ENCODE measurements at regions not wholly inside any gene's neighbourhood (a gene's known extent, or its start where the extent isn't known, plus 50 kb on each side); places are given as distances from the start of the nearest gene placed in this dataset.

DNA sequence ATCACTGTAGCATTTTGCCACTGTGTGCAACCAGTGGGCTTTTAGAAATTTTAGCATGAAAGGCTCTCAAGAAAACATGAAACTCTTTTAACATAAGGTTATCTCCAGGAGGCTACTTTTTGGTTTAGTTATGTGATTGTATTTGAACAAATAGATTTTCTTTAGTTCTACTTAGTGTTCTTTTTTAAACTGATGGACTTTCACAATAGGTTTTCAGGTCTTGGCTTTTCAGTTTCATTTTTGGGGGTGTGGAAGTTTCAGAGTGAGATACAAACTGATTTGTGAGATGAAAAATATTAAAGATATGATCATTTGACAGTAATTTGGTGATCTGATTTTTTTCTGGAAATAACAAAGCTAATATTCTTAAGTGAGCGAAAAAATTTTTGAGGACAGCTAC, 344.1 kb downstream of the PHF14 start:
- no peaks in the 10 kb centered on the region for H3K9me3 ChIP-seq (ENCODE audit: control insufficient read depth in 4 of 4, low read length in 3 of 4)
- WGBS = 93% methylated on average over 1 of the region's 1 CpG
- DNase-seq (ENCODE audit: low spot score) = no peak
- no peak overlapping the region for H3K4me3 ChIP-seq (ENCODE audit: low read depth in 1 of 3, low read length in 3 of 3)
- H3K4me1 ChIP-seq (ENCODE audit: control insufficient read depth in 4 of 4, insufficient read depth in 4 of 4, low read length in 3 of 4) = no peaks in the 10 kb centered on the region
- no peaks in the 10 kb centered on the region for H3K27me3 ChIP-seq (ENCODE audit: control insufficient read depth in 4 of 4, insufficient read depth in 4 of 4, low read length in 3 of 4)
- no peak overlapping the region for H3K27ac ChIP-seq (ENCODE audit: low read depth in 1 of 2, low read length in 2 of 2)
- H3K36me3 ChIP-seq (ENCODE audit: control insufficient read depth in 4 of 4, insufficient read depth in 3 of 4, low read depth in 1 of 4, low read length in 3 of 4) = peaks cover 0 to 4% (median 0%) of the 10 kb centered on the region in 4 donors
- TF ChIP-seq, protein P1, sequence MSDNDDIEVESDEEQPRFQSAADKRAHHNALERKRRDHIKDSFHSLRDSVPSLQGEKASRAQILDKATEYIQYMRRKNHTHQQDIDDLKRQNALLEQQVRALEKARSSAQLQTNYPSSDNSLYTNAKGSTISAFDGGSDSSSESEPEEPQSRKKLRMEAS (IDR thresholded peaks at IDR 0.05) = no peak
- TF ChIP-seq YY1 (IDR thresholded peaks at IDR 0.05) (no peak), FOXA2 (IDR thresholded peaks at IDR 0.05) (no peak), CTCF (IDR thresholded peaks at IDR 0.05; ENCODE audit: low read depth, low read length, missing input control) (no peak), FOXA1 (IDR thresholded peaks at IDR 0.05) (no peak), GABPA (IDR thresholded peaks at IDR 0.05 in 1 of 2, conservative IDR thresholded peaks at IDR 0.05 in 1 of 2) (no peak), HNF4G (IDR thresholded peaks at IDR 0.05) (no peak), RAD21 (IDR thresholded peaks at IDR 0.05) (no peak)
- H3K9ac ChIP-seq (ENCODE audit: low read depth in 1 of 2, low read length in 2 of 2) = no peak overlapping the region

DNA sequence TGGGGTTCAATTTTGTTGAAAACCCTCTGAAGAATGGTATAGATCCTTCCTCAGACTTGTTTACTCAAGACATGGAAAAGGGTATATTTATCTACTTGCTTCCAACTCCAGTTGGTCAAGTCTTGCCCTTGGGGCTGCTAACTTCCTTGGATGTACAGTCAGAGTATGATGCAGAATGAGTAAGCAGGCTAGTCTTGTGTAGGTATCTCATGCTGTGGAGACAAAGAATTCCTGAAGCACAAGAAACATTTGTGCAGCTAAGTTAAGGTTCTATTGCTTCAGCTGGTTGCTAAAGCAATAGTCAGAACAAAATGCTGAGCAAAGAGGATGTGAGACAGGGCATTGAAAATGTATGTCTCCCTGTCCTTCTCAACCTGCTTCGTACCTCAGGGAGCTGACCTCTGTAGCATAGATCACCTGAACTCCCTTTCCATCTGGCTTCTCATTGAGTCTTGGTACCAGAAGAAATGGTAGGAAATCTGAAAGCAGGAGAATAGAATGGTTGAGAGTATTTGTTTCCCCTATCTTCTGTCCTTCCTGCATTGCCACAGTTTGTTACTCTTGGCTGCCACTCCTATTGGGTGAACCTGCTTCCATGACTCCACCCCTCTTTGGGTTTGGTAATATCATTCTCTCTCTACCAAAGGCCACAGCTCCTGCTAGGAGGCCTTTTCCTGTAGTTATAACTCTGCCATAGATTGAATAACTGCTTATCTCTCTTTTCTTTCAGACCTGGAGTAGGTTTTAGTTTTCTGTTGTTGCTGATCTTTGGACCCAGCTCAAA, 346.0 kb downstream of the PHF14 start:
- Histone ChIP-seq H3K27ac (ENCODE audit: low read depth in 1 of 2, low read length in 2 of 2) (no peak overlapping the region), H3K4me1 (ENCODE audit: control insufficient read depth in 4 of 4, insufficient read depth in 4 of 4, low read length in 3 of 4) (no peaks in the 10 kb centered on the region), H3K27me3 (ENCODE audit: control insufficient read depth in 4 of 4, insufficient read depth in 4 of 4, low read length in 3 of 4) (no peaks in the 10 kb centered on the region), H3K36me3 (ENCODE audit: control insufficient read depth in 4 of 4, insufficient read depth in 3 of 4, low read depth in 1 of 4, low read length in 3 of 4) (no peaks in the 10 kb centered on the region), H3K4me3 (ENCODE audit: low read depth in 1 of 3, low read length in 3 of 3) (no peak overlapping the region), H3K9me3 (ENCODE audit: control insufficient read depth in 4 of 4, low read length in 3 of 4) (no peaks in the 10 kb centered on the region), H3K9ac (ENCODE audit: low read depth in 1 of 2, low read length in 2 of 2) (no peak overlapping the region)
- DNase-seq (ENCODE audit: low spot score) = no peak
- no peak for TF ChIP-seq RXRA (IDR thresholded peaks at IDR 0.05)
- TF ChIP-seq HNF4G (IDR thresholded peaks at IDR 0.05) = no peak
- TF ChIP-seq HNF4A (conservative IDR thresholded peaks at IDR 0.05) = no peak
- no peak for TF ChIP-seq GABPA (IDR thresholded peaks at IDR 0.05 in 1 of 2, conservative IDR thresholded peaks at IDR 0.05 in 1 of 2)
- TF ChIP-seq, protein P2, sequence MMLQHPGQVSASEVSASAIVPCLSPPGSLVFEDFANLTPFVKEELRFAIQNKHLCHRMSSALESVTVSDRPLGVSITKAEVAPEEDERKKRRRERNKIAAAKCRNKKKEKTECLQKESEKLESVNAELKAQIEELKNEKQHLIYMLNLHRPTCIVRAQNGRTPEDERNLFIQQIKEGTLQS (IDR thresholded peaks at IDR 0.05) = no peak
- no peak for TF ChIP-seq RAD21 (IDR thresholded peaks at IDR 0.05)
- TF ChIP-seq TAF1 (conservative IDR thresholded peaks at IDR 0.05) = no peak
- no peak for TF ChIP-seq FOXA2 (IDR thresholded peaks at IDR 0.05)
- TF ChIP-seq SP1 (IDR thresholded peaks at IDR 0.05) = no peak
- 95% methylated on average over 1 of the region's 1 CpG for WGBS

All from liver (tissue), 8 donors.